Lung (tissue), 11 donors: ENCODE measurements at regions not wholly inside any gene's neighbourhood (a gene's known extent, or its start where the extent isn't known, plus 50 kb on each side); places are given as distances from the start of the nearest gene placed in this dataset.

Experiments
- ATAC-seq: fragments of 200-7000 bp; cut with Tn5 transposase; one replicate; pipeline ENCODE4 v1.9.1; 2020; ENCODE audit warnings: moderate number of reproducible peaks; ENCODE audit not compliant: insufficient read depth, low FRiP score
- DNase-seq, 3 donors: peaks; one replicate each; pipeline ENCODE4 v3.0.0-alpha.2; 2013 to 2017
- H3K27ac ChIP-seq, 2 donors: one replicate each; pipeline ENCODE4 v1.5.1; 2013; ENCODE audit warnings: mild to moderate bottlenecking in 2 of 2, moderate library complexity in 2 of 2, control low read depth in 1 of 2, inconsistent platforms in 1 of 2, low read depth in 1 of 2, low read length in 1 of 2
- H3K27me3 ChIP-seq, 3 donors: one replicate each; pipeline ENCODE4 v1.5.1; 2013; ENCODE audit warnings: low read length in 2 of 3; ENCODE audit not compliant: control insufficient read depth in 3 of 3, insufficient read depth in 3 of 3
- H3K36me3 ChIP-seq, 4 donors: one replicate each; pipeline ENCODE4 v1.5.1; 2013; ENCODE audit warnings: low read length in 4 of 4, mild to moderate bottlenecking in 1 of 4, moderate library complexity in 1 of 4; ENCODE audit not compliant: control insufficient read depth in 4 of 4, insufficient read depth in 4 of 4
- H3K4me1 ChIP-seq, 5 donors: one replicate each; pipeline ENCODE4 v1.5.1; 2013; ENCODE audit warnings: low read length in 5 of 5, mild to moderate bottlenecking in 2 of 5, moderate library complexity in 1 of 5; ENCODE audit not compliant: control insufficient read depth in 5 of 5, insufficient read depth in 5 of 5
- H3K4me3 ChIP-seq: one replicate; pipeline ENCODE4 v1.5.1; 2013; ENCODE audit warnings: mild to moderate bottlenecking, control low read depth, moderate library complexity
- H3K9ac ChIP-seq, 2 donors: one replicate each; pipeline ENCODE4 v1.5.1; 2013; ENCODE audit warnings: low read length in 2 of 2, control low read depth in 1 of 2; ENCODE audit not compliant: insufficient read depth in 1 of 2
- H3K9me3 ChIP-seq, 4 donors: one replicate each; pipeline ENCODE4 v1.5.1; 2013; ENCODE audit warnings: low read length in 3 of 4, mild to moderate bottlenecking in 1 of 4, moderate library complexity in 1 of 4; ENCODE audit not compliant: control insufficient read depth in 4 of 4, insufficient read depth in 3 of 4
- WGBS, 2 donors: extraction: QIAGEN DNeasy Blood & Tissue Kit; methylation state at CpG; one replicate each; pipeline ENCODE4 v1.1.7; 2013; 5-methylcytosine and 5-hydroxymethylcytosine counted together
- TF ChIP-seq, protein P1 (sequence below): IDR thresholded peaks from 2 replicates; pipeline ENCODE4 v1.5.1; 2012; ENCODE audit warnings: mild to moderate bottlenecking; ENCODE audit errors: control extremely low read depth, extremely low read depth
- donor health status: control.
- donor health status: control.
- donor health status: Bipolar disorder and iron deficiency.
- donor health status: healthy.
- donor health status: DM: yes; HTN: yes; CAD: no.

GRCh38 chr2:6637330-6637729 lies 228.4 kb downstream of the CMPK2 start:
- Histone ChIP-seq H3K36me3 (no peaks in the 10 kb centered on the region), H3K27me3 (no peaks in the 10 kb centered on the region), H3K4me3 (no peak overlapping the region), H3K27ac (no peak overlapping the region), H3K9ac (no peak overlapping the region), H3K9me3 (no peaks in the 10 kb centered on the region), H3K4me1 (peaks cover 0 to 23% (median 5%) of the 10 kb centered on the region in 5 donors)
- DNase-seq (peak in 1 of 3 donors; percentile 33), ATAC-seq (no peak)
- TF ChIP-seq, protein P1, sequence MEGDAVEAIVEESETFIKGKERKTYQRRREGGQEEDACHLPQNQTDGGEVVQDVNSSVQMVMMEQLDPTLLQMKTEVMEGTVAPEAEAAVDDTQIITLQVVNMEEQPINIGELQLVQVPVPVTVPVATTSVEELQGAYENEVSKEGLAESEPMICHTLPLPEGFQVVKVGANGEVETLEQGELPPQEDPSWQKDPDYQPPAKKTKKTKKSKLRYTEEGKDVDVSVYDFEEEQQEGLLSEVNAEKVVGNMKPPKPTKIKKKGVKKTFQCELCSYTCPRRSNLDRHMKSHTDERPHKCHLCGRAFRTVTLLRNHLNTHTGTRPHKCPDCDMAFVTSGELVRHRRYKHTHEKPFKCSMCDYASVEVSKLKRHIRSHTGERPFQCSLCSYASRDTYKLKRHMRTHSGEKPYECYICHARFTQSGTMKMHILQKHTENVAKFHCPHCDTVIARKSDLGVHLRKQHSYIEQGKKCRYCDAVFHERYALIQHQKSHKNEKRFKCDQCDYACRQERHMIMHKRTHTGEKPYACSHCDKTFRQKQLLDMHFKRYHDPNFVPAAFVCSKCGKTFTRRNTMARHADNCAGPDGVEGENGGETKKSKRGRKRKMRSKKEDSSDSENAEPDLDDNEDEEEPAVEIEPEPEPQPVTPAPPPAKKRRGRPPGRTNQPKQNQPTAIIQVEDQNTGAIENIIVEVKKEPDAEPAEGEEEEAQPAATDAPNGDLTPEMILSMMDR: no peak
- 49 to 54% methylated on average over 2 of the region's 2 CpGs for WGBS, 2 donors

GRCh38 chr2:6639929-6640620 lies 225.6 kb downstream of the CMPK2 start:
- H3K36me3 ChIP-seq: no peaks in the 10 kb centered on the region
- TF ChIP-seq, protein P1: no peak
- 39 to 58% methylated on average over 3 of the region's 3 CpGs for WGBS, 2 donors
- no peak for ATAC-seq
- no peaks in the 10 kb centered on the region for H3K9me3 ChIP-seq
- no peak overlapping the region for H3K9ac ChIP-seq
- H3K4me3 ChIP-seq: no peak overlapping the region
- peaks cover 0 to 23% (median 5%) of the 10 kb centered on the region in 5 donors for H3K4me1 ChIP-seq
- peak; percentile 76 to 84 (median 82) for DNase-seq
- H3K27me3 ChIP-seq: no peaks in the 10 kb centered on the region
- H3K27ac ChIP-seq: no peak overlapping the region

DNA sequence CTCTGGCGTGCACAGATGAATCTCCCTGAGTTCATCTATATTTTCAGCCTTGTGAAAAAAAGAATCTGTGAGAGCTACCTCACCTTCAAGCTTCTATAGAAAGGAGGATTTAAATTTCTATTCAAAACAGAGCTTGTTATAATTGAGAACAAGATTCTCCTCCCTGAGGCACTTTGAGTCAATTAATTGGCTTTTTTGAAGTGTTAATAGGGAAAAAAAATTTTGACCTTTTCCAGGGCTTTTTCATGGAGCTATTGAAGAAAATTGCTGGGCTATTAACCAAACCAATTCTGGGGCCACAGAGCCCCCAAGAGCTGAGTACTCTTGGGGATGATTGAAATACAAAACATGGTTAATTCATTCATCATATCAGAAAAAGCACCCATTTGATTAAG lies 225.1 kb downstream of the CMPK2 start:
- Histone ChIP-seq H3K9ac (no peak overlapping the region), H3K9me3 (no peaks in the 10 kb centered on the region), H3K4me1 (peaks cover 0 to 23% (median 5%) of the 10 kb centered on the region in 5 donors), H3K36me3 (no peaks in the 10 kb centered on the region), H3K27me3 (no peaks in the 10 kb centered on the region), H3K4me3 (no peak overlapping the region), H3K27ac (no peak overlapping the region)
- 70 to 78% methylated on average over 1 of the region's 1 CpG for WGBS, 2 donors
- TF ChIP-seq, protein P1: no peak
- DNase-seq: no peak
- no peak for ATAC-seq

DNA sequence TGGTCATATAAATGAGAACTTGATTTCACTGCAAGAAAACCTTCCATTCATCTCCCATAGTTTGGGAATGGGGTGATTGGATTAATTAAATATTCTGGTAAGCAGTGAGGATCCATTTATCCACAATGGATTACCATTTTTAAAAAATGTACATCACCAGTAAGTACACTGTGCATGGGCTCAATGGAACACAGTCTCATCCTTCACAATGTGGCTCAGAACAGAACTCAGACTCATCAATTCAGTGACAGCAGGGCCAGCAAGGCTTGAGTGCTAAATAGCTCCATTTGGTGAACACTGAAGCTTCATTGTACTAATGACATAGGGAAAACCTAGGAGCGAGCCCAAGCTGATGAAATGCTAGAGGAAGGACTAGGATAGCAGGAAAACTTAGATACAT lies 223.8 kb downstream of the CMPK2 start:
- Histone ChIP-seq H3K4me1 (peaks cover 0 to 23% (median 5%) of the 10 kb centered on the region in 5 donors), H3K27ac (no peak overlapping the region), H3K27me3 (no peaks in the 10 kb centered on the region), H3K4me3 (no peak overlapping the region), H3K9me3 (no peaks in the 10 kb centered on the region), H3K36me3 (no peaks in the 10 kb centered on the region), H3K9ac (no peak overlapping the region)
- TF ChIP-seq, protein P1: no peak
- DNase-seq (no peak), ATAC-seq (no peak)
- WGBS, 2 donors: 77 to 83% methylated on average over 1 of the region's 1 CpG
